Upper lobe of left lung (tissue), 6 donors: ENCODE measurements at regions not wholly inside any gene's neighbourhood (a gene's known extent, or its start where the extent isn't known, plus 50 kb on each side); places are given as distances from the start of the nearest gene placed in this dataset.
"Not testable (repeated sequence)": the region's sequence is repeated elsewhere in the genome, so short reads cannot be mapped to it uniquely, and the experiment has no call there.

Experiments used
- ATAC-seq, 2 donors: fragments of 200-7000 bp; cut with Tn5 transposase; one replicate each; pipeline ENCODE4 v1.9.1; 2022; ENCODE audit warnings: mild to moderate bottlenecking in 2 of 2, moderate library complexity in 2 of 2; ENCODE audit not compliant: low FRiP score in 2 of 2
- DNase-seq, 2 donors: peaks; one replicate each; pipeline ENCODE4 v3.0.0-alpha.2; 2019 to 2020
- H3K27ac ChIP-seq, 4 donors: fragments of 200-600 bp; sonication (generic); one replicate each; pipeline ENCODE4 v1.5.1; 2016 to 2019
- H3K27me3 ChIP-seq, 4 donors: fragments of 200-600 bp; sonication (generic); one replicate each; pipeline ENCODE4 v1.5.1; 2017 to 2019
- H3K36me3 ChIP-seq, 4 donors: fragments of 200-600 bp; sonication (generic); one replicate each; pipeline ENCODE4 v1.5.1; 2016 to 2019
- H3K4me1 ChIP-seq, 4 donors: fragments of 200-600 bp; sonication (generic); one replicate each; pipeline ENCODE4 v1.5.1; 2018 to 2019
- H3K4me3 ChIP-seq, 4 donors: fragments of 200-600 bp; sonication (generic); one replicate each; pipeline ENCODE4 v1.5.1; 2017 to 2019; ENCODE audit warnings: mild to moderate bottlenecking in 2 of 4, moderate library complexity in 1 of 4
- H3K9me3 ChIP-seq, 4 donors: fragments of 200-600 bp; sonication (generic); one replicate each; pipeline ENCODE4 v1.5.1; 2018 to 2019
- CTCF ChIP-seq, 6 experiments: fragments of 450-650 bp in 4 of 6; fragments of 200-600 bp in 2 of 6; sonication (generic) in 2 of 6; IDR thresholded peaks; one replicate each; pipeline ENCODE4 v1.5.1; 2016 to 2019; ENCODE audit warnings: antibody characterized with exemption in 6 of 6
- EP300 ChIP-seq, 4 donors: sonication (generic); formaldehyde crosslinking; IDR thresholded peaks; one replicate each; pipeline ENCODE4 v1.5.1; 2017; ENCODE audit warnings: antibody characterized with exemption in 4 of 4, control low read depth in 2 of 4
- POLR2A ChIP-seq, 4 donors: fragments of 450-650 bp; IDR thresholded peaks; one replicate each; pipeline ENCODE4 v1.5.1; 2016 to 2017; ENCODE audit warnings: antibody characterized with exemption in 4 of 4, mild to moderate bottlenecking in 2 of 4
- POLR2AphosphoS5 ChIP-seq, 2 donors: sonication (generic); formaldehyde crosslinking; IDR thresholded peaks; one replicate each; pipeline ENCODE4 v1.5.1; 2017; ENCODE audit warnings: antibody characterized with exemption in 2 of 2
- WGBS, 2 donors: methylation state at CpG; one replicate each; pipeline ENCODE4 v1.1.5; 2017 to 2018; 5-methylcytosine and 5-hydroxymethylcytosine counted together
- donor health status: DM: no; HTN: no; CAD: no; lungs with moderate emphysema.
- donor health status: DM: no; HTN: yes; CAD: no; lungs with severe emphysema.

GRCh38 chr6:25205629-25206028, 73.5 kb upstream of the CARMIL1 start:
- H3K4me1 ChIP-seq, result no peaks in the 10 kb centered on the region
- no peak overlapping the region for H3K27ac ChIP-seq
- TF ChIP-seq POLR2AphosphoS5 (IDR thresholded peaks at IDR 0.05), result no peak
- no peak for TF ChIP-seq CTCF (IDR thresholded peaks at IDR 0.05)
- TF ChIP-seq EP300 (IDR thresholded peaks at IDR 0.05), result no peak
- no peak for TF ChIP-seq POLR2A (IDR thresholded peaks at IDR 0.05)
- DNase-seq (no peak), ATAC-seq (no peak)
- H3K4me3 ChIP-seq, result no peak overlapping the region
- no peaks in the 10 kb centered on the region for H3K36me3 ChIP-seq
- no peaks in the 10 kb centered on the region for H3K27me3 ChIP-seq
- H3K9me3 ChIP-seq, result peaks cover 0 to 6% (median 1%) of the 10 kb centered on the region in 4 donors

- not testable (repeated sequence) for DNase-seq
These were observed 71.6 kb upstream of the CARMIL1 start for GRCh38 chr6:25207453-25208155.

GRCh38 chr6:25215881-25216280, 63.3 kb upstream of the CARMIL1 start:
- no peak overlapping the region for H3K27ac ChIP-seq
- ATAC-seq (no peak), DNase-seq (no peak)
- H3K4me1 ChIP-seq, result no peaks in the 10 kb centered on the region
- H3K27me3 ChIP-seq, result no peaks in the 10 kb centered on the region
- no peak for TF ChIP-seq POLR2A (IDR thresholded peaks at IDR 0.05)
- no peak for TF ChIP-seq EP300 (IDR thresholded peaks at IDR 0.05)
- no peak for TF ChIP-seq POLR2AphosphoS5 (IDR thresholded peaks at IDR 0.05)
- TF ChIP-seq CTCF (IDR thresholded peaks at IDR 0.05), result no peak
- no peaks in the 10 kb centered on the region for H3K36me3 ChIP-seq
- WGBS, 2 donors, result 90% methylated on average over 7 of the region's 7 CpGs
- H3K9me3 ChIP-seq, result no peaks in the 10 kb centered on the region
- no peak overlapping the region for H3K4me3 ChIP-seq

More at GRCh38 chr6:25207453-25208155, 71.6 kb upstream of the CARMIL1 start:
- H3K4me1 ChIP-seq, ATAC-seq, H3K4me3 ChIP-seq, H3K36me3 ChIP-seq, H3K27ac ChIP-seq, H3K9me3 ChIP-seq, H3K27me3 ChIP-seq: not testable (repeated sequence)
- 61 to 63% methylated on average over 2 to 5 of the region's 5 CpGs for WGBS, 2 donors

- Histone ChIP-seq H3K4me1 (peaks cover 0 to 5% (median 2%) of the 10 kb centered on the region in 4 donors), H3K36me3 (no peaks in the 10 kb centered on the region), H3K27ac (no peak overlapping the region), H3K9me3 (no peaks in the 10 kb centered on the region), H3K27me3 (no peaks in the 10 kb centered on the region), H3K4me3 (no peak overlapping the region)
- DNase-seq (no peak), ATAC-seq (no peak)
- TF ChIP-seq POLR2AphosphoS5 (IDR thresholded peaks at IDR 0.05) (no peak), EP300 (IDR thresholded peaks at IDR 0.05) (no peak), CTCF (IDR thresholded peaks at IDR 0.05) (no peak)
- 87 to 91% methylated on average over 2 of the region's 2 CpGs for WGBS, 2 donors
These were observed 61.9 kb upstream of the CARMIL1 start for GRCh38 chr6:25217302-25217701.

GRCh38 chr6:25217829-25218228, 61.3 kb upstream of the CARMIL1 start:
- 96 to 97% methylated on average over 3 of the region's 3 CpGs for WGBS, 2 donors
- H3K9me3 ChIP-seq, result no peaks in the 10 kb centered on the region
- DNase-seq, result no peak

More at GRCh38 chr6:25217829-25218228, 61.3 kb upstream of the CARMIL1 start:
- H3K4me1 ChIP-seq, result peaks cover 0 to 7% (median 2%) of the 10 kb centered on the region in 4 donors
- ATAC-seq, result no peak
- TF ChIP-seq POLR2A (IDR thresholded peaks at IDR 0.05), result no peak
- no peak for TF ChIP-seq POLR2AphosphoS5 (IDR thresholded peaks at IDR 0.05)
- no peak for TF ChIP-seq EP300 (IDR thresholded peaks at IDR 0.05)
- TF ChIP-seq CTCF (IDR thresholded peaks at IDR 0.05), result no peak
- H3K27me3 ChIP-seq, result no peaks in the 10 kb centered on the region
- H3K36me3 ChIP-seq, result no peaks in the 10 kb centered on the region
- H3K4me3 ChIP-seq, result no peak overlapping the region
- no peak overlapping the region for H3K27ac ChIP-seq
